PC-9 (cell line): ENCODE measurements at regions not wholly inside any gene's neighbourhood (a gene's known extent, or its start where the extent isn't known, plus 50 kb on each side); places are given as distances from the start of the nearest gene placed in this dataset.

Source experiments
- CTCF ChIP-seq: fragments of 200-600 bp; sonication (generic); conservative IDR thresholded peaks from 2 replicates; pipeline ENCODE4 v1.6.1; 2017; ENCODE audit warnings: mixed run types, antibody characterized with exemption, mild to moderate bottlenecking, moderate library complexity
- EZH2 ChIP-seq: fragments of 200-600 bp; sonication (generic); IDR thresholded peaks from 2 replicates; pipeline ENCODE4 v1.8.0; 2017; ENCODE audit warnings: antibody characterized with exemption, low read depth

- TF ChIP-seq EZH2 (no peak), CTCF (no peak)
Observed at GRCh38 chrX:9269134-9269533, 195.7 kb upstream of the TBL1X start.
